C4-2B (cell line): ENCODE measurements at regions not wholly inside any gene's neighbourhood (a gene's known extent, or its start where the extent isn't known, plus 50 kb on each side); places are given as distances from the start of the nearest gene placed in this dataset.

Experiments used
- H3K27ac ChIP-seq: fragments of 450-650 bp; 2 replicates; pipeline ENCODE4 v1.5.1; 2017
- CTCF ChIP-seq: fragments of 450-650 bp; conservative IDR thresholded peaks from 2 replicates; pipeline ENCODE4 v1.5.1; 2017; ENCODE audit warnings: mild to moderate bottlenecking
- ZFX ChIP-seq: fragments of 450-650 bp; IDR thresholded peaks from 2 replicates; pipeline ENCODE4 v1.6.1; 2017

- TF ChIP-seq ZFX: no peak
- TF ChIP-seq CTCF: no peak
Observed at GRCh38 chr14:27013678-27014077, 415.8 kb upstream of the NOVA1 start.

GRCh38 chr14:27015065-27015464 is 417.2 kb upstream of the NOVA1 start:
- TF ChIP-seq CTCF (no peak), ZFX (no peak)
- no peak overlapping the region for H3K27ac ChIP-seq

More at GRCh38 chr14:27013678-27014077, 415.8 kb upstream of the NOVA1 start:
- H3K27ac ChIP-seq: no peak overlapping the region

GRCh38 chr14:27025648-27026047 is 427.8 kb upstream of the NOVA1 start:
- H3K27ac ChIP-seq: no peak overlapping the region
- TF ChIP-seq CTCF (no peak), ZFX (no peak)

- H3K27ac ChIP-seq: no peak overlapping the region
- TF ChIP-seq CTCF: no peak
- no peak for TF ChIP-seq ZFX
Observed at GRCh38 chr14:27026097-27026496, 428.3 kb upstream of the NOVA1 start.

- TF ChIP-seq CTCF (no peak), ZFX (no peak)
- no peak overlapping the region for H3K27ac ChIP-seq
Observed at GRCh38 chr14:27040552-27040951, 442.7 kb upstream of the NOVA1 start.

GRCh38 chr14:27049701-27050100 is 451.9 kb upstream of the NOVA1 start:
- TF ChIP-seq ZFX: no peak
- TF ChIP-seq CTCF: no peak
- no peak overlapping the region for H3K27ac ChIP-seq

GRCh38 chr14:27050208-27050607 is 452.4 kb upstream of the NOVA1 start:
- TF ChIP-seq ZFX (no peak), CTCF (no peak)
- H3K27ac ChIP-seq: no peak overlapping the region
